ENCODE measurements at regions not wholly inside any gene's neighbourhood (a gene's known extent, or its start where the extent isn't known, plus 50 kb on each side); places are given as distances from the start of the nearest gene placed in this dataset.

DNA sequence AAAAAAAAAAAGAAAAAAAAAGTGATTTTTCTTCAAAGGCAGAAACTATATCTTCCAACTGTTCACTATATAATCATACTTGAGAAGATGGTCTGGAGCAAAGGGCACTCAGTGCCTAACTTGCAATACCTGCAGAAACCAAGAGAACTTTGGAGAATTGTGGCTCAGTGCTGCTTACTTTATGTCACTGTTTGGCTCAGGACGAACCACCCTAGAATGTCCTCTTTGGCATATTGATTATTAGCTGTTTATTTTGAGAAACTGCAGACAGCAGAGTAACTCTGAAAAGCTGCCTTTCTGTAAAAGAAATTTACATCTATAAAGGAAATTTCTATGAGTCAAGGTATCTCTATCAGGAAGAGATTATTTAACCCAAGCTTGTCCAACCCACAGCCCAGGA, 100.2 kb downstream of the BBS10 start:
- no peak for TF ChIP-seq ZNF274 (IDR thresholded peaks at IDR 0.05; ENCODE audit: low read depth, low read length)
- no peak for TF ChIP-seq SUZ12 (IDR thresholded peaks at IDR 0.05; ENCODE audit: extremely low read depth, insufficient read depth, insufficient read length)
- no peak for TF ChIP-seq YY1 (IDR thresholded peaks at IDR 0.05; ENCODE audit: insufficient read depth, insufficient read length)

All from NT2/D1 (cell line).